ENCODE measurements at regions not wholly inside any gene's neighbourhood (a gene's known extent, or its start where the extent isn't known, plus 50 kb on each side); places are given as distances from the start of the nearest gene placed in this dataset.

- Mint-ChIP-seq H3K27me3 (no peaks in the 10 kb centered on the region), H3K27ac (no peak overlapping the region), H3K4me3 (no peak overlapping the region), H3K36me3 (no peaks in the 10 kb centered on the region), H3K4me1 (ENCODE audit: unreplicated experiment) (no peaks in the 10 kb centered on the region), H3K9me3 (no peaks in the 10 kb centered on the region)
- no peak for DNase-seq (ENCODE audit: extremely low spot score, unreplicated experiment)
- TF ChIP-seq CTCF (conservative IDR thresholded peaks at IDR 0.05), result no peak
These were observed 147.5 kb upstream of the TSLP start for GRCh38 chr5:110923971-110924370.

- no peak overlapping the region for H3K27ac Mint-ChIP-seq
- no peak for TF ChIP-seq CTCF (conservative IDR thresholded peaks at IDR 0.05)
- DNase-seq (ENCODE audit: extremely low spot score, unreplicated experiment), result no peak
These were observed 146.1 kb upstream of the TSLP start for GRCh38 chr5:110925398-110925797.

GRCh38 chr5:110925916-110926315 lies 145.6 kb upstream of the TSLP start:
- H3K36me3 Mint-ChIP-seq, result no peaks in the 10 kb centered on the region
- no peaks in the 10 kb centered on the region for H3K27me3 Mint-ChIP-seq
- no peak overlapping the region for H3K4me3 Mint-ChIP-seq

More at GRCh38 chr5:110925398-110925797, 146.1 kb upstream of the TSLP start:
- H3K27me3 Mint-ChIP-seq, result no peaks in the 10 kb centered on the region
- no peaks in the 10 kb centered on the region for H3K4me1 Mint-ChIP-seq (ENCODE audit: unreplicated experiment)
- H3K36me3 Mint-ChIP-seq, result no peaks in the 10 kb centered on the region
- H3K9me3 Mint-ChIP-seq, result no peaks in the 10 kb centered on the region
- H3K4me3 Mint-ChIP-seq, result no peak overlapping the region

GRCh38 chr5:110932755-110933488 lies 138.6 kb upstream of the TSLP start:
- no peaks in the 10 kb centered on the region for H3K4me1 Mint-ChIP-seq (ENCODE audit: unreplicated experiment)
- no peak overlapping the region for H3K27ac Mint-ChIP-seq
- no peak for TF ChIP-seq CTCF (conservative IDR thresholded peaks at IDR 0.05)
- no peaks in the 10 kb centered on the region for H3K9me3 Mint-ChIP-seq
- H3K36me3 Mint-ChIP-seq, result no peaks in the 10 kb centered on the region
- peaks cover 4% of the 10 kb centered on the region for H3K27me3 Mint-ChIP-seq
- DNase-seq (ENCODE audit: extremely low spot score, unreplicated experiment), result no peak
- no peak overlapping the region for H3K4me3 Mint-ChIP-seq

More at GRCh38 chr5:110925916-110926315, 145.6 kb upstream of the TSLP start:
- no peak for TF ChIP-seq CTCF (conservative IDR thresholded peaks at IDR 0.05)
- Mint-ChIP-seq H3K4me1 (ENCODE audit: unreplicated experiment) (no peaks in the 10 kb centered on the region), H3K27ac (no peak overlapping the region), H3K9me3 (no peaks in the 10 kb centered on the region)
- DNase-seq (ENCODE audit: extremely low spot score, unreplicated experiment), result no peak

- DNase-seq (ENCODE audit: extremely low spot score, unreplicated experiment), result no peak
- no peaks in the 10 kb centered on the region for H3K4me1 Mint-ChIP-seq (ENCODE audit: unreplicated experiment)
- no peaks in the 10 kb centered on the region for H3K36me3 Mint-ChIP-seq
- no peak overlapping the region for H3K4me3 Mint-ChIP-seq
- no peaks in the 10 kb centered on the region for H3K9me3 Mint-ChIP-seq
- H3K27ac Mint-ChIP-seq, result no peak overlapping the region
- peaks cover 10% of the 10 kb centered on the region for H3K27me3 Mint-ChIP-seq
- no peak for TF ChIP-seq CTCF (conservative IDR thresholded peaks at IDR 0.05)
These were observed 131.4 kb upstream of the TSLP start for GRCh38 chr5:110940136-110940535.

Data from type B pancreatic cell (in vitro differentiated cells).